ENCODE measurements at regions not wholly inside any gene's neighbourhood (a gene's known extent, or its start where the extent isn't known, plus 50 kb on each side); places are given as distances from the start of the nearest gene placed in this dataset.

- Histone ChIP-seq H3K36me3 (ENCODE audit: insufficient read depth, low read length) (no peaks in the 10 kb centered on the region), H3K27me3 (ENCODE audit: insufficient read depth, low read depth, low read length) (no peaks in the 10 kb centered on the region), H3K79me2 (replicated peaks; ENCODE audit: insufficient read depth, low read length) (no peaks in the 10 kb centered on the region), H3K9me2 (ENCODE audit: insufficient read depth, low read length) (no peaks in the 10 kb centered on the region), H2AFZ (ENCODE audit: low read depth, low read length) (no peak overlapping the region), H3K27ac (ENCODE audit: low read length) (no peak overlapping the region), H3K4me3 (ENCODE audit: low read length) (no peak overlapping the region), H3K9ac (ENCODE audit: low read length) (no peak overlapping the region), H3K4me2 (ENCODE audit: low read length) (no peak overlapping the region), H4K20me1 (ENCODE audit: insufficient read depth) (no peaks in the 10 kb centered on the region), H3F3A (ENCODE audit: insufficient read depth, low read length, poor library complexity, severe bottlenecking) (no peaks in the 10 kb centered on the region), H3K9me3 (ENCODE audit: low read length) (no peaks in the 10 kb centered on the region)
- TF ChIP-seq MXI1 (conservative IDR thresholded peaks at IDR 0.05; ENCODE audit: poor library complexity, severe bottlenecking) (no peak), TAF1 (IDR thresholded peaks at IDR 0.05; ENCODE audit: low read depth) (no peak), REST (IDR thresholded peaks at IDR 0.05; ENCODE audit: borderline replicate concordance) (no peak), CTCF (IDR thresholded peaks at IDR 0.05; ENCODE audit: poor library complexity, severe bottlenecking) (no peak)
Observed at GRCh38 chr20:11372876-11373790, 544.6 kb upstream of the BTBD3 start.

GRCh38 chr20:11375335-11375734 lies 542.4 kb upstream of the BTBD3 start:
- Histone ChIP-seq H3K36me3 (ENCODE audit: insufficient read depth, low read length) (no peaks in the 10 kb centered on the region), H2AFZ (ENCODE audit: low read depth, low read length) (no peak overlapping the region), H3F3A (ENCODE audit: insufficient read depth, low read length, poor library complexity, severe bottlenecking) (no peaks in the 10 kb centered on the region), H3K27ac (ENCODE audit: low read length) (no peak overlapping the region), H3K4me2 (ENCODE audit: low read length) (no peak overlapping the region), H4K20me1 (ENCODE audit: insufficient read depth) (no peaks in the 10 kb centered on the region), H3K27me3 (ENCODE audit: insufficient read depth, low read depth, low read length) (no peaks in the 10 kb centered on the region), H3K9me2 (ENCODE audit: insufficient read depth, low read length) (no peaks in the 10 kb centered on the region), H3K9me3 (ENCODE audit: low read length) (no peaks in the 10 kb centered on the region), H3K79me2 (replicated peaks; ENCODE audit: insufficient read depth, low read length) (no peaks in the 10 kb centered on the region), H3K9ac (ENCODE audit: low read length) (no peak overlapping the region), H3K4me3 (ENCODE audit: low read length) (no peak overlapping the region)
- TF ChIP-seq RAD21 (conservative IDR thresholded peaks at IDR 0.05) (no peak), MXI1 (conservative IDR thresholded peaks at IDR 0.05; ENCODE audit: poor library complexity, severe bottlenecking) (no peak), CTCF (IDR thresholded peaks at IDR 0.05; ENCODE audit: poor library complexity, severe bottlenecking) (no peak), REST (IDR thresholded peaks at IDR 0.05; ENCODE audit: borderline replicate concordance) (no peak), POLR2AphosphoS5 (IDR thresholded peaks at IDR 0.05) (no peak), TAF1 (IDR thresholded peaks at IDR 0.05; ENCODE audit: low read depth) (no peak), EZH2 (IDR thresholded peaks at IDR 0.05; ENCODE audit: borderline replicate concordance, insufficient read depth, low read length, poor library complexity, severe bottlenecking) (no peak), EP300 (conservative IDR thresholded peaks at IDR 0.05; ENCODE audit: poor library complexity, severe bottlenecking) (no peak), SMC3 (conservative IDR thresholded peaks at IDR 0.05; ENCODE audit: poor library complexity) (no peak)

All from neural cell (in vitro differentiated cells).